H9 (cell line): ENCODE measurements at regions not wholly inside any gene's neighbourhood (a gene's known extent, or its start where the extent isn't known, plus 50 kb on each side); places are given as distances from the start of the nearest gene placed in this dataset.
"Not testable (repeated sequence)": the region's sequence is repeated elsewhere in the genome, so short reads cannot be mapped to it uniquely, and the experiment has no call there.

ENCODE experiments used
- DNase-seq: peaks from one replicate; pipeline ENCODE4 v3.0.0-alpha.2; 2017
- H2AFZ ChIP-seq: one replicate; pipeline ENCODE4 v1.6.1; 2013; ENCODE audit warnings: mild to moderate bottlenecking, low read length, control low read depth, moderate library complexity
- H2AK5ac ChIP-seq: 2 replicates; pipeline ENCODE4 v1.6.1; 2013; ENCODE audit warnings: low read length, control low read depth, mixed read lengths; ENCODE audit not compliant: insufficient read length
- H2BK120ac ChIP-seq: one replicate; pipeline ENCODE4 v1.6.1; 2013; ENCODE audit warnings: low read depth, mild to moderate bottlenecking, low read length, control low read depth, inconsistent platforms; ENCODE audit not compliant: poor library complexity, severe bottlenecking
- H2BK12ac ChIP-seq: 2 replicates; pipeline ENCODE4 v1.6.1; 2013; ENCODE audit warnings: low read length, control low read depth, mixed read lengths, low read depth; ENCODE audit not compliant: insufficient read length
- H2BK15ac ChIP-seq: 2 replicates; pipeline ENCODE4 v1.6.1; 2013; ENCODE audit warnings: low read depth, low read length, control low read depth
- H2BK20ac ChIP-seq: one replicate; pipeline ENCODE4 v1.6.1; 2013; ENCODE audit warnings: low read depth, mild to moderate bottlenecking, low read length, control low read depth, inconsistent platforms; ENCODE audit not compliant: poor library complexity, severe bottlenecking
- H2BK5ac ChIP-seq: 2 replicates; pipeline ENCODE4 v1.6.1; 2013; ENCODE audit warnings: low read length, control low read depth, mixed read lengths; ENCODE audit not compliant: insufficient read length
- H3K14ac ChIP-seq: 2 replicates; pipeline ENCODE4 v1.6.1; 2013; ENCODE audit warnings: low read length, control low read depth; ENCODE audit not compliant: insufficient read depth
- H3K18ac ChIP-seq: 2 replicates; pipeline ENCODE4 v1.6.1; 2013; ENCODE audit warnings: low read depth, mild to moderate bottlenecking, mixed read lengths, low read length, control low read depth; ENCODE audit not compliant: insufficient read length
- H3K23ac ChIP-seq: 2 replicates; pipeline ENCODE4 v1.6.1; 2013; ENCODE audit warnings: low read length, control low read depth, mixed read lengths, low read depth; ENCODE audit not compliant: insufficient read length
- H3K23me2 ChIP-seq: 2 replicates; pipeline ENCODE4 v1.6.1; 2013; ENCODE audit warnings: low read depth, mild to moderate bottlenecking, mixed read lengths, low read length, control low read depth; ENCODE audit not compliant: insufficient read length, poor library complexity, severe bottlenecking
- H3K27ac ChIP-seq: 2 replicates; pipeline ENCODE4 v1.5.1; 2013; ENCODE audit warnings: low read length, control low read depth, mixed read lengths, low read depth; ENCODE audit not compliant: insufficient read length
- H3K27me3 ChIP-seq: 2 replicates; pipeline ENCODE4 v1.6.1; 2013; ENCODE audit warnings: low read length, control low read depth, inconsistent platforms; ENCODE audit not compliant: insufficient read depth
- H3K4ac ChIP-seq: 2 replicates; pipeline ENCODE4 v1.6.1; 2013; ENCODE audit warnings: low read depth, mild to moderate bottlenecking, control low read depth, inconsistent platforms, low read length, moderate library complexity
- H3K4me1 ChIP-seq: 2 replicates; pipeline ENCODE4 v1.6.1; 2013; ENCODE audit warnings: low read length, control low read depth, inconsistent platforms; ENCODE audit not compliant: insufficient read depth
- H3K4me2 ChIP-seq: 2 replicates; pipeline ENCODE4 v1.6.1; 2013; ENCODE audit warnings: low read length, control low read depth, mixed read lengths; ENCODE audit not compliant: insufficient read length, insufficient read depth
- H3K56ac ChIP-seq: 2 replicates; pipeline ENCODE4 v1.6.1; 2013; ENCODE audit warnings: low read depth, mild to moderate bottlenecking, mixed read lengths, low read length, control low read depth; ENCODE audit not compliant: insufficient read length
- H3K79me1 ChIP-seq: 2 replicates; pipeline ENCODE4 v1.6.1; 2013; ENCODE audit warnings: low read depth, mild to moderate bottlenecking, moderate library complexity, low read length, control low read depth, inconsistent platforms; ENCODE audit not compliant: insufficient read depth, poor library complexity, severe bottlenecking
- H3K79me2 ChIP-seq: 2 replicates; pipeline ENCODE4 v1.6.1; 2013; ENCODE audit warnings: low read length, control low read depth, inconsistent platforms; ENCODE audit not compliant: insufficient read depth
- H3K9ac ChIP-seq: 2 replicates; pipeline ENCODE4 v1.6.1; 2013; ENCODE audit warnings: low read length, control low read depth, mixed read lengths; ENCODE audit not compliant: insufficient read length; ENCODE audit errors: extremely low read depth
- H3K9me3 ChIP-seq: one replicate; pipeline ENCODE4 v1.6.1; 2013; ENCODE audit warnings: low read depth, low read length, inconsistent platforms; ENCODE audit not compliant: control insufficient read depth
- H3T11ph ChIP-seq: one replicate; pipeline ENCODE4 v1.6.1; 2013; ENCODE audit warnings: mild to moderate bottlenecking, low read length, control low read depth, inconsistent platforms
- H4K20me1 ChIP-seq: one replicate; pipeline ENCODE4 v1.6.1; 2013; ENCODE audit not compliant: control insufficient read depth, insufficient read length, insufficient read depth
- H4K5ac ChIP-seq: 2 replicates; pipeline ENCODE4 v1.6.1; 2013; ENCODE audit warnings: low read depth, mild to moderate bottlenecking, mixed read lengths, low read length, control low read depth; ENCODE audit not compliant: insufficient read length
- H4K8ac ChIP-seq: replicated peaks from 2 replicates; pipeline ENCODE4 v1.6.1; 2013; ENCODE audit warnings: low read length, control low read depth, mixed read lengths, low read depth; ENCODE audit not compliant: insufficient read length
- H4K91ac ChIP-seq: 2 replicates; pipeline ENCODE4 v1.6.1; 2013; ENCODE audit warnings: low read depth, mild to moderate bottlenecking, moderate library complexity, mixed read lengths, low read length, control low read depth; ENCODE audit not compliant: insufficient read length
- H3K27ac Mint-ChIP-seq, 3 experiments: 2 replicates in 2 of 3; 3 replicates in 1 of 3; pipeline ENCODE4 v1.8.0; 2020 to 2021; ENCODE audit warnings: mixed read lengths in 3 of 3, mild to moderate bottlenecking in 1 of 3, moderate library complexity in 1 of 3
- H3K27me3 Mint-ChIP-seq: 2 replicates; pipeline ENCODE4 v1.8.0; 2021; ENCODE audit warnings: low read depth, mild to moderate bottlenecking, moderate library complexity, mixed read lengths
- H3K36me3 Mint-ChIP-seq, 3 experiments: 2 replicates in 2 of 3; 3 replicates in 1 of 3; pipeline ENCODE4 v1.8.0; 2020 to 2021; ENCODE audit warnings: low read depth in 3 of 3, mixed read lengths in 3 of 3; ENCODE audit not compliant: insufficient read depth in 1 of 3
- H3K4me1 Mint-ChIP-seq, 2 experiments: 2 replicates each; pipeline ENCODE4 v1.8.0; 2020; ENCODE audit warnings: mixed read lengths in 2 of 2
- H3K4me3 Mint-ChIP-seq, 2 experiments: 2 replicates in 1 of 2; 3 replicates in 1 of 2; pipeline ENCODE4 v1.8.0; 2020 to 2021; ENCODE audit warnings: mild to moderate bottlenecking in 2 of 2, mixed read lengths in 2 of 2, moderate library complexity in 1 of 2
- H3K9me3 Mint-ChIP-seq, 2 experiments: 2 replicates in 1 of 2; 3 replicates in 1 of 2; pipeline ENCODE4 v1.8.0; 2020; ENCODE audit warnings: mild to moderate bottlenecking in 2 of 2, mixed read lengths in 2 of 2, moderate library complexity in 1 of 2
- CTCF ChIP-seq: fragments of 200-600 bp; sonication (generic); conservative IDR thresholded peaks from 3 replicates; pipeline ENCODE4 v1.8.0; 2021; ENCODE audit warnings: antibody characterized with exemption, mild to moderate bottlenecking
- WGBS: extraction: QIAGEN DNeasy Blood & Tissue Kit; methylation state at CpG from one replicate; pipeline ENCODE4 v1.1.7; 2013; ENCODE audit warnings: missing lambda C conversion rate, low lambda C conversion rate, mixed read lengths; ENCODE audit not compliant: insufficient read length; ENCODE audit errors: extremely low coverage; 5-methylcytosine and 5-hydroxymethylcytosine counted together

GRCh38 chr15:96477227-96477626, 146.7 kb downstream of the NR2F2 start:
- no peak overlapping the region for H3K14ac ChIP-seq
- no peaks in the 10 kb centered on the region for H3K79me2 ChIP-seq
- H2BK5ac ChIP-seq: no peak overlapping the region
- no peaks in the 10 kb centered on the region for H3K27me3 ChIP-seq
- H3K9me3 Mint-ChIP-seq: no peaks in the 10 kb centered on the region
- no peak overlapping the region for H3T11ph ChIP-seq
- no peak overlapping the region for H2AK5ac ChIP-seq
- H3K4me3 Mint-ChIP-seq: no peak overlapping the region
- no peak overlapping the region for H4K5ac ChIP-seq
- H3K23me2 ChIP-seq: no peaks in the 10 kb centered on the region
- H2BK120ac ChIP-seq: no peak overlapping the region
- H4K8ac ChIP-seq: no peak overlapping the region
- H3K18ac ChIP-seq: no peak overlapping the region
- no peak for DNase-seq
- no peak overlapping the region for H3K9ac ChIP-seq
- no peaks in the 10 kb centered on the region for H3K4me1 ChIP-seq
- H3K27ac ChIP-seq: no peak overlapping the region
- TF ChIP-seq CTCF: peak; percentile 27; the same call in 2 of the 3 replicates
- H3K9me3 ChIP-seq: no peaks in the 10 kb centered on the region
- no peak overlapping the region for H3K27ac Mint-ChIP-seq
- H3K79me1 ChIP-seq: no peaks in the 10 kb centered on the region
- no peak overlapping the region for H4K91ac ChIP-seq
- no peak overlapping the region for H2BK15ac ChIP-seq
- H4K20me1 ChIP-seq: no peaks in the 10 kb centered on the region
- no peaks in the 10 kb centered on the region for H3K27me3 Mint-ChIP-seq
- H2AFZ ChIP-seq: no peak overlapping the region
- H3K56ac ChIP-seq: no peak overlapping the region
- no peak overlapping the region for H2BK20ac ChIP-seq
- H3K4ac ChIP-seq: no peak overlapping the region
- no peak overlapping the region for H3K4me2 ChIP-seq
- H2BK12ac ChIP-seq: no peak overlapping the region
- no peaks in the 10 kb centered on the region for H3K36me3 Mint-ChIP-seq
- whole genome bisulfite sequencing: no CpG with 5 or more reads among the region's 3 CpGs
- H3K23ac ChIP-seq: no peak overlapping the region
- H3K4me1 Mint-ChIP-seq: no peaks in the 10 kb centered on the region

- H3T11ph ChIP-seq, H3K4me2 ChIP-seq, H3K36me3 Mint-ChIP-seq, H3K27me3 ChIP-seq, H3K9me3 Mint-ChIP-seq, H4K20me1 ChIP-seq, H3K56ac ChIP-seq, H3K79me1 ChIP-seq, H3K27ac ChIP-seq, H3K23me2 ChIP-seq, H4K5ac ChIP-seq, H3K4me1 Mint-ChIP-seq, H3K79me2 ChIP-seq, H3K23ac ChIP-seq, H4K8ac ChIP-seq, H2BK20ac ChIP-seq, H2BK120ac ChIP-seq, H3K4ac ChIP-seq, DNase-seq, H2BK12ac ChIP-seq, H3K18ac ChIP-seq, H3K27me3 Mint-ChIP-seq, H2BK15ac ChIP-seq, H3K9me3 ChIP-seq, H3K27ac Mint-ChIP-seq, H4K91ac ChIP-seq, H2AK5ac ChIP-seq, H3K4me3 Mint-ChIP-seq, H2AFZ ChIP-seq, H3K9ac ChIP-seq, H3K4me1 ChIP-seq, H2BK5ac ChIP-seq, H3K14ac ChIP-seq: not testable (repeated sequence)
- WGBS: no CpG with 5 or more reads among the region's 1 CpG
Observed at GRCh38 chr15:96484412-96484811, 153.9 kb downstream of the NR2F2 start.
